DOHH2 (cell line): ENCODE measurements at regions not wholly inside any gene's neighbourhood (a gene's known extent, or its start where the extent isn't known, plus 50 kb on each side); places are given as distances from the start of the nearest gene placed in this dataset.

ENCODE experiments used
- CTCF ChIP-seq: fragments of 200-600 bp; sonication (generic); IDR thresholded peaks from one replicate; pipeline ENCODE4 v1.5.1; 2014; ENCODE audit warnings: antibody characterized with exemption, mild to moderate bottlenecking, low read depth, low read length; ENCODE audit not compliant: poor library complexity, severe bottlenecking
- EZH2phosphoT487 ChIP-seq: fragments of 200-600 bp; sonication (generic); IDR thresholded peaks from 2 replicates; pipeline ENCODE4 v1.6.1; 2017; ENCODE audit warnings: borderline replicate concordance, mild to moderate bottlenecking, antibody characterized with exemption, low read length, moderate library complexity, mixed read lengths

DNA sequence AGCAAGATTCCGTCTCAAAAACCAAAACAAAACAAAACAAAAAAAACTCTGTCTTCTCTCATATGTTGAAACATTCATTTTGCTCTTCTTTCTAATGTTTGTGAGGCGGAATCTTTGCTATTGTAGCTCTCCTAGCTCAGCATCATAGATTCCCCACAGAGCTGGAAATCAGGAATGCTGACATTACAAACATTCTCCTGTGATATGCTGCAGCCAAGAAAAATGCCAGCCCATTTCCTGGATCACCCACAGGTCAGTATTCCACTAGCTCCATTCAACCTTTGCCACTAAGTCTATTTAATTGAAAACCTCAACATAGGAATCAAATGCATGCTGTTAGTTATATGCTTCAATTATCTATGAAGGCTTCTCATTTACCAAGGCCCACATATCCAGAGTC is 186.3 kb downstream of the IPMK start:
- TF ChIP-seq CTCF: no peak
- TF ChIP-seq EZH2phosphoT487: no peak
